HepG2 (cell line): ENCODE measurements at regions not wholly inside any gene's neighbourhood (a gene's known extent, or its start where the extent isn't known, plus 50 kb on each side); places are given as distances from the start of the nearest gene placed in this dataset.

ENCODE experiments used
- ATAC-seq: fragments of 200-7000 bp; cut with Tn5 transposase; 3 replicates; pipeline ENCODE4 v1.9.1; 2020; ENCODE audit warnings: mild to moderate bottlenecking, moderate library complexity
- BruUV-seq: library from RNA; stranded (reverse); fragments of 400-500 nt; replicated peaks from 2 replicates; lab custom pipeline; 2021; lab: Mats Ljungman, UMichigan
- CTCF ChIA-PET: fragments of 300-600 bp; formaldehyde crosslinking; extraction: SDS; loops from one replicate; lab custom pipeline; 2021; ENCODE audit warnings: low total read pairs, inconsistent platforms, low intra/inter-chr PET ratio; lab: Yijun Ruan, JAX
- POLR2A ChIA-PET: fragments of 350-600 bp; sonication (Branson Sonifier 250); formaldehyde crosslinking; loops from one replicate; lab custom pipeline; 2020; ENCODE audit warnings: antibody characterized with exemption, inconsistent platforms; lab: Yijun Ruan, JAX
- DNase-seq: peaks from one replicate; pipeline ENCODE4 v3.0.0-alpha.2; 2015; ENCODE audit warnings: low spot score
- FAIRE-seq: peaks from 3 replicates; lab custom pipeline; 2011; peaks lifted over from hg19 to GRCh38; lab: Jason Lieb, UNC
- H2AFZ ChIP-seq: one replicate; pipeline ENCODE4 v1.6.1; 2011; ENCODE audit warnings: low read length, inconsistent platforms
- H3K27ac ChIP-seq: fragments of 300-600 bp; 3 replicates; pipeline ENCODE4 v1.8.0; 2011; ENCODE audit warnings: mixed run types, mild to moderate bottlenecking, mixed read lengths, low read length, inconsistent platforms; ENCODE audit not compliant: insufficient read depth; ENCODE audit errors: extremely low read length
- H3K27me3 ChIP-seq, 2 experiments: fragments of 200-600 bp in 1 of 2; 2 replicates in 1 of 2; 3 replicates in 1 of 2; pipeline versions ENCODE4 v1.6.0 to v1.8.0; 2011; ENCODE audit warnings: low read length in 2 of 2, mild to moderate bottlenecking in 2 of 2, moderate library complexity in 2 of 2, inconsistent platforms in 1 of 2; ENCODE audit not compliant: insufficient read depth in 2 of 2, control insufficient read depth in 1 of 2
- H3K36me3 ChIP-seq, 2 experiments: fragments of 200-600 bp in 1 of 2; replicated peaks in 1 of 2; 2 replicates in 1 of 2; 3 replicates in 1 of 2; pipeline versions ENCODE4 v1.5.1 to v1.8.0; 2011; ENCODE audit warnings: low read length in 2 of 2, inconsistent platforms in 1 of 2; ENCODE audit not compliant: insufficient read depth in 2 of 2, control insufficient read depth in 1 of 2
- H3K4me1 ChIP-seq: 2 replicates; pipeline ENCODE4 v1.5.1; 2012; ENCODE audit warnings: low read length, inconsistent platforms; ENCODE audit not compliant: insufficient read depth
- H3K4me2 ChIP-seq: 2 replicates; pipeline ENCODE4 v1.6.0; 2011; ENCODE audit warnings: low read depth, low read length, inconsistent platforms
- H3K4me3 ChIP-seq, 3 experiments: fragments of 200-600 bp in 1 of 3; sonication (generic), shearing (Covaris generic) in 1 of 3; replicated peaks in 1 of 3; 2 replicates each; pipeline ENCODE4 v1.5.1; 2011 to 2016; ENCODE audit warnings: low read length in 3 of 3, inconsistent platforms in 2 of 3, low read depth in 2 of 3, mild to moderate bottlenecking in 2 of 3, control low read depth in 1 of 3, mixed read lengths in 1 of 3; ENCODE audit not compliant: insufficient read depth in 1 of 3
- H3K79me2 ChIP-seq: one replicate; pipeline ENCODE4 v1.6.1; 2011; ENCODE audit warnings: low read length, inconsistent platforms; ENCODE audit not compliant: insufficient read depth
- H3K9ac ChIP-seq: 2 replicates; pipeline ENCODE4 v1.6.0; 2011; ENCODE audit warnings: mild to moderate bottlenecking, low read depth, low read length, inconsistent platforms; ENCODE audit not compliant: insufficient read depth
- H3K9me3 ChIP-seq: 2 replicates; pipeline ENCODE4 v1.5.1; 2012; ENCODE audit warnings: mild to moderate bottlenecking, low read length
- H4K20me1 ChIP-seq: 2 replicates; pipeline ENCODE4 v1.6.0; 2011; ENCODE audit warnings: inconsistent platforms, mild to moderate bottlenecking, low read length, moderate library complexity; ENCODE audit not compliant: insufficient read depth
- BRD4 ChIP-seq: sonication (generic); formaldehyde crosslinking; IDR thresholded peaks from 2 replicates; pipeline ENCODE4 v1.4.0; 2020; ENCODE audit warnings: missing genetic modification reagents
- HNRNPUL1 ChIP-seq: fragments of 200-400 bp; formaldehyde crosslinking; IDR thresholded peaks from 2 replicates; pipeline ENCODE4 v1.6.1; 2017; ENCODE audit warnings: low read depth, mild to moderate bottlenecking, low read length, moderate library complexity
- MAFK ChIP-seq, 2 experiments: IDR thresholded peaks in 1 of 2; conservative IDR thresholded peaks in 1 of 2; 2 replicates each; pipeline ENCODE4 v1.6.1; 2011; ENCODE audit warnings: improper control_type of control experiment in 2 of 2, low read length in 2 of 2
- MATR3 ChIP-seq: sonication (generic); formaldehyde crosslinking; IDR thresholded peaks from 2 replicates; pipeline ENCODE4 v1.4.0; 2020; ENCODE audit warnings: missing genetic modification reagents
- THAP7 ChIP-seq: sonication (generic); formaldehyde crosslinking; IDR thresholded peaks from 2 replicates; pipeline ENCODE4 v1.8.1; 2023; ENCODE audit warnings: mild to moderate bottlenecking, missing genetic modification reagents
- ZNF18 ChIP-seq: sonication (generic); formaldehyde crosslinking; IDR thresholded peaks from 2 replicates; pipeline ENCODE4 v1.8.0; 2022; ENCODE audit warnings: mild to moderate bottlenecking, missing genetic modification reagents; ENCODE audit not compliant: insufficient replicate concordance
- ZNF496 ChIP-seq: sonication (generic); formaldehyde crosslinking; IDR thresholded peaks from 2 replicates; pipeline ENCODE4 v1.8.1; 2023; ENCODE audit warnings: mild to moderate bottlenecking, moderate library complexity, missing genetic modification reagents; ENCODE audit not compliant: insufficient replicate concordance
- ZNF577 ChIP-seq: sonication (generic); formaldehyde crosslinking; IDR thresholded peaks from 2 replicates; pipeline ENCODE4 v1.4.0; 2020; ENCODE audit warnings: mild to moderate bottlenecking, low read depth, missing genetic modification reagents, borderline replicate concordance
- WGBS: methylation state at CpG from one replicate; pipeline ENCODE4 v1.1.6; 2017; ENCODE audit warnings: low lambda C conversion rate; 5-methylcytosine and 5-hydroxymethylcytosine counted together
- in situ Hi-C: cut with HindIII; loops from 2 replicates; pipeline ENCODE4 v1.10.0; 2017; ENCODE audit warnings: low pct_unique_long_range_greater_than_20kb; ENCODE audit not compliant: extremely low pct_ligation_motif_present
- intact Hi-C: fragments of 100-400 bp; cut with micrococcal nuclease; formaldehyde crosslinking; loops from one replicate; pipeline ENCODE4 v1.10.0; 2022; ENCODE audit not compliant: unreplicated experiment

- H2AFZ ChIP-seq = no peak overlapping the region
- H3K9me3 ChIP-seq = peaks cover 47% of the 10 kb centered on the region
- ChIA-PET CTCF (no interaction called here), POLR2A (no interaction called here)
- intact Hi-C loops (no loop called here), in situ Hi-C loops (no loop called here)
- 3% methylated on average over 6 of the region's 6 CpGs for WGBS
- H3K79me2 ChIP-seq = no peaks in the 10 kb centered on the region
- no peaks in the 10 kb centered on the region for H4K20me1 ChIP-seq
- no peaks in the 10 kb centered on the region for H3K36me3 ChIP-seq
- no peak overlapping the region for H3K27ac ChIP-seq
- ATAC-seq (no peak), DNase-seq (no peak), FAIRE-seq (no peak)
- TF ChIP-seq ZNF18 (CRISPR knock-in tag) (no peak), MATR3 (CRISPR knock-in tag) (no peak), BRD4 (CRISPR knock-in tag) (no peak), ZNF496 (CRISPR knock-in tag) (no peak)
- H3K27me3 ChIP-seq = no peaks in the 10 kb centered on the region
- H3K4me2 ChIP-seq = no peak overlapping the region
- no peak overlapping the region for H3K4me3 ChIP-seq
- H3K4me1 ChIP-seq = no peaks in the 10 kb centered on the region
- H3K9ac ChIP-seq = no peak overlapping the region
- no TSS peak for BruUV-seq
Measured at GRCh38 chr2:81529944-81530343, 1225.4 kb upstream of the LRRTM1 start.

- ATAC-seq (no peak), FAIRE-seq (no peak), DNase-seq (no peak)
- no TSS peak for BruUV-seq
- intact Hi-C loops (no loop called here), in situ Hi-C loops (no loop called here)
- no peak overlapping the region for H3K4me3 ChIP-seq
- H4K20me1 ChIP-seq = no peaks in the 10 kb centered on the region
- ChIA-PET POLR2A (no interaction called here), CTCF (no interaction called here)
- H3K9me3 ChIP-seq = peaks cover 54% of the 10 kb centered on the region
- H3K27me3 ChIP-seq = no peaks in the 10 kb centered on the region
- no peaks in the 10 kb centered on the region for H3K79me2 ChIP-seq
- H3K4me2 ChIP-seq = no peak overlapping the region
- H3K4me1 ChIP-seq = no peaks in the 10 kb centered on the region
- TF ChIP-seq ZNF577 (CRISPR knock-in tag) (no peak), THAP7 (CRISPR knock-in tag) (no peak), MAFK (conservative IDR thresholded peaks at IDR 0.05 in 1 of 2, IDR thresholded peaks at IDR 0.05 in 1 of 2; ENCODE audit: low read length in 2 of 2) (no peak), HNRNPUL1 (no peak)
- H3K9ac ChIP-seq = no peak overlapping the region
- WGBS = 13% methylated on average over 3 of the region's 3 CpGs
- H2AFZ ChIP-seq = no peak overlapping the region
- H3K36me3 ChIP-seq = no peaks in the 10 kb centered on the region
- H3K27ac ChIP-seq = no peak overlapping the region
Measured at GRCh38 chr2:81528852-81529480, 1224.4 kb upstream of the LRRTM1 start.
